OCI-LY1 (cell line): ENCODE measurements at regions not wholly inside any gene's neighbourhood (a gene's known extent, or its start where the extent isn't known, plus 50 kb on each side); places are given as distances from the start of the nearest gene placed in this dataset.

Source experiments
- H2AFZ ChIP-seq: fragments of 200-600 bp; sonication (generic), shearing (Covaris generic); 2 replicates; pipeline ENCODE4 v1.6.0; 2014; ENCODE audit warnings: antibody characterized with exemption, mild to moderate bottlenecking, low read length
- H3F3A ChIP-seq: fragments of 200-600 bp; sonication (generic), shearing (Covaris generic); 2 replicates; pipeline ENCODE4 v1.6.0; 2014; ENCODE audit warnings: mild to moderate bottlenecking, antibody characterized with exemption, low read length, moderate library complexity; ENCODE audit not compliant: insufficient read depth
- H3K27ac ChIP-seq: fragments of 200-600 bp; sonication (generic); 2 replicates; pipeline ENCODE4 v1.5.1; 2014; ENCODE audit warnings: low read length, mixed run types, mild to moderate bottlenecking, low read depth; ENCODE audit not compliant: poor library complexity, severe bottlenecking
- H3K27me3 ChIP-seq: fragments of 200-600 bp; sonication (generic); 2 replicates; pipeline ENCODE4 v1.6.0; 2014; ENCODE audit warnings: antibody characterized with exemption, mild to moderate bottlenecking, low read length, moderate library complexity; ENCODE audit not compliant: insufficient read depth
- H3K36me3 ChIP-seq: fragments of 200-600 bp; sonication (generic); 2 replicates; pipeline ENCODE4 v1.6.1; 2014; ENCODE audit warnings: mild to moderate bottlenecking, antibody characterized with exemption, low read length, moderate library complexity, mixed read lengths; ENCODE audit not compliant: insufficient read depth
- H3K4me1 ChIP-seq: fragments of 200-600 bp; sonication (generic); 2 replicates; pipeline ENCODE4 v1.5.1; 2014; ENCODE audit warnings: mild to moderate bottlenecking, low read length, moderate library complexity; ENCODE audit not compliant: insufficient read depth, severe bottlenecking
- H3K4me2 ChIP-seq: fragments of 200-600 bp; sonication (generic), shearing (Covaris generic); 2 replicates; pipeline ENCODE4 v1.6.1; 2014; ENCODE audit warnings: low read length
- H3K4me3 ChIP-seq: fragments of 200-600 bp; sonication (generic); 2 replicates; pipeline ENCODE4 v1.5.1; 2014; ENCODE audit warnings: low read length, low read depth, mild to moderate bottlenecking, mixed read lengths; ENCODE audit not compliant: poor library complexity, severe bottlenecking
- H3K79me2 ChIP-seq: fragments of 200-600 bp; shearing (Covaris generic); 2 replicates; pipeline ENCODE4 v1.6.1; 2016; ENCODE audit warnings: mixed run types, low read length, mixed read lengths; ENCODE audit not compliant: insufficient read depth
- H3K9ac ChIP-seq: fragments of 200-600 bp; sonication (generic), shearing (Covaris generic); 2 replicates; pipeline ENCODE4 v1.6.1; 2014; ENCODE audit warnings: mild to moderate bottlenecking, low read length, mixed read lengths
- H3K9me2 ChIP-seq: fragments of 200-600 bp; sonication (generic), shearing (Covaris generic); 2 replicates; pipeline ENCODE4 v1.6.1; 2014; ENCODE audit warnings: low read depth, mild to moderate bottlenecking, low read length, mixed read lengths
- H3K9me3 ChIP-seq: fragments of 200-600 bp; shearing (Covaris generic); 2 replicates; pipeline ENCODE4 v1.6.1; 2014; ENCODE audit warnings: low read length, mixed read lengths
- H4K20me1 ChIP-seq: fragments of 200-600 bp; sonication (generic), shearing (Covaris generic); 2 replicates; pipeline ENCODE4 v1.6.0; 2016; ENCODE audit warnings: mild to moderate bottlenecking, low read length; ENCODE audit not compliant: insufficient read depth
- EZH2 ChIP-seq: fragments of 200-600 bp; sonication (generic), shearing (Covaris generic); IDR thresholded peaks from 2 replicates; pipeline ENCODE4 v1.8.0; 2017; ENCODE audit warnings: borderline replicate concordance, mixed run types, mild to moderate bottlenecking, antibody characterized with exemption, low read length, moderate library complexity, mixed read lengths
- TF ChIP-seq, protein P1 (sequence below): fragments of 200-600 bp; sonication (generic), shearing (Covaris generic); IDR thresholded peaks from 2 replicates; pipeline ENCODE4 v1.5.1; 2017; ENCODE audit warnings: mild to moderate bottlenecking, antibody characterized with exemption, low read length, moderate library complexity, mixed read lengths

DNA sequence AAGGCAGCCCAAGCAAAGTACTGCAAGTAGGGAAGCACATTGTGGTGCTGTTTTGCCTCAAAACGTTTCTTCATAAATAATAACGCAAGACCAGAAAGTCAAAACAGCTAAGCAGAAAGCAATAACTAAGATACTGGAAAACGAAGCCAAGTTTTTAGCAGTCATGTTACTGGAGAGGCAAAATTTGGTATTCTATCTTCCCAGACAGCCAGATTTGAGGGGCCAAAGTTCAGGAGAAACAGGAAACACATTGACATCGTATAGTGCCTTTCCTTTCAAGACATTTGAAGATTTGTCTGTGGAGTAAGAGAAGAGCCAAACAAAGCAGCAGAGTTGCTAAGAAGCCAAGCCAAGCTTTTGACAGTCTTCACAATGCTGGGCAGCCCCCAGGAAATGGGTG lies 843.6 kb upstream of the NECTIN3 start:
- H3K36me3 ChIP-seq: no peaks in the 10 kb centered on the region
- H3K9me2 ChIP-seq: no peaks in the 10 kb centered on the region
- H2AFZ ChIP-seq: no peak overlapping the region
- no peak overlapping the region for H3K27ac ChIP-seq
- no peak overlapping the region for H3K9ac ChIP-seq
- no peaks in the 10 kb centered on the region for H3K9me3 ChIP-seq
- no peaks in the 10 kb centered on the region for H4K20me1 ChIP-seq
- H3F3A ChIP-seq: no peaks in the 10 kb centered on the region
- no peak overlapping the region for H3K4me3 ChIP-seq
- TF ChIP-seq, protein P1, sequence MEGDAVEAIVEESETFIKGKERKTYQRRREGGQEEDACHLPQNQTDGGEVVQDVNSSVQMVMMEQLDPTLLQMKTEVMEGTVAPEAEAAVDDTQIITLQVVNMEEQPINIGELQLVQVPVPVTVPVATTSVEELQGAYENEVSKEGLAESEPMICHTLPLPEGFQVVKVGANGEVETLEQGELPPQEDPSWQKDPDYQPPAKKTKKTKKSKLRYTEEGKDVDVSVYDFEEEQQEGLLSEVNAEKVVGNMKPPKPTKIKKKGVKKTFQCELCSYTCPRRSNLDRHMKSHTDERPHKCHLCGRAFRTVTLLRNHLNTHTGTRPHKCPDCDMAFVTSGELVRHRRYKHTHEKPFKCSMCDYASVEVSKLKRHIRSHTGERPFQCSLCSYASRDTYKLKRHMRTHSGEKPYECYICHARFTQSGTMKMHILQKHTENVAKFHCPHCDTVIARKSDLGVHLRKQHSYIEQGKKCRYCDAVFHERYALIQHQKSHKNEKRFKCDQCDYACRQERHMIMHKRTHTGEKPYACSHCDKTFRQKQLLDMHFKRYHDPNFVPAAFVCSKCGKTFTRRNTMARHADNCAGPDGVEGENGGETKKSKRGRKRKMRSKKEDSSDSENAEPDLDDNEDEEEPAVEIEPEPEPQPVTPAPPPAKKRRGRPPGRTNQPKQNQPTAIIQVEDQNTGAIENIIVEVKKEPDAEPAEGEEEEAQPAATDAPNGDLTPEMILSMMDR: no peak
- TF ChIP-seq EZH2: no peak
- H3K27me3 ChIP-seq: no peaks in the 10 kb centered on the region
- no peaks in the 10 kb centered on the region for H3K4me1 ChIP-seq
- H3K79me2 ChIP-seq: no peaks in the 10 kb centered on the region
- no peak overlapping the region for H3K4me2 ChIP-seq

DNA sequence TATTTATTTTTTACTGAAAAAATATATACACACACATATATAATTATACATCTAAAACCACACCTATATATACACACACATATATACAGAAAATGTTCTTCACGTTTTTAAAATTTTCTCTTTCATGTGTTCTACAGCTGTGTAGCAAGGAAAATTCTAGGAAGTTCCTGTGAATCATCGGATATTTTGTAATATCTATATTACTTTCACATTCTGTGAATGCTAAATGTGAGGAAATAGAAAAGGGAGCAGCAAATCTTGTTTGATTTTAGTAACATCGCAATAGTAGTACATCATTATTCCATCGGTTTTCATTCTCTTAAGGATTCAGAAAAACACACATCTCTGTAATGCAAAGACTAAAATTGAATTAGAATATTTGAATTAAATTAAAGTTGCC lies 836.8 kb upstream of the NECTIN3 start:
- Histone ChIP-seq H3K4me3 (no peak overlapping the region), H3F3A (no peaks in the 10 kb centered on the region), H3K27me3 (no peaks in the 10 kb centered on the region), H4K20me1 (no peaks in the 10 kb centered on the region), H3K9ac (no peak overlapping the region), H3K4me1 (no peaks in the 10 kb centered on the region), H3K27ac (no peak overlapping the region), H3K79me2 (no peaks in the 10 kb centered on the region), H3K36me3 (no peaks in the 10 kb centered on the region), H3K9me3 (no peaks in the 10 kb centered on the region), H3K9me2 (no peaks in the 10 kb centered on the region), H3K4me2 (no peak overlapping the region), H2AFZ (no peak overlapping the region)
- TF ChIP-seq, protein P1: no peak
- no peak for TF ChIP-seq EZH2

DNA sequence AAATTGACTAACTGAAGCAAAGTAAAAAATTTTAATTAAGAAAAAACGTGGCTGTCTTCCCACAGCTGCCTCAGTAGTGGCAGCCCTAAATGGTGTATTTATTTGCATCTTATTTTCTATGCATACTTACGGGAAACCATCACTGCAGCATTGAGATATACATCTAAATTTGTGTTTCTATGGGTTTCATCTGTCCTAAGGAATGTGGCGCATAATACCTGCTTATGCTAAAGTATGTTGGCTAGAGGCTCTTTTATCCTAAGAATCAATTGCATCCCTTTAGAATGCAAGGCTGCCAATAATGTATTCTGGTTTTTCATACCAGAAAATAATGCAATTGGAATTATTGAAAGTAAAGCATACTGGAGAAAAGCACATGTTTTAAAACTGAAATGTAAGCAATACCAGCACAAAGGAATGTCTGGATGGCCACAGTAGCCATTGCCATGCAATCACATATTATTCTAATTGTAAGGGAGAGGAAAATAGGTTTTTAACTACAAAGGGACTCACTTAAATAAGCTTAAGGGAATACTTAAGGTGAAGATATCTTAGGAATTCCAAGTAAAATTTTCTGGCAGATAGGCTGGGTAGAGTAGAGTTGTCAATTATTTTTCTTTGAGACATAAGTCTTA lies 834.5 kb upstream of the NECTIN3 start:
- H3K27me3 ChIP-seq: no peaks in the 10 kb centered on the region
- H3K4me1 ChIP-seq: no peaks in the 10 kb centered on the region
- H3K79me2 ChIP-seq: no peaks in the 10 kb centered on the region
- no peaks in the 10 kb centered on the region for H4K20me1 ChIP-seq
- H3K9me3 ChIP-seq: no peaks in the 10 kb centered on the region
- no peak overlapping the region for H3K9ac ChIP-seq
- TF ChIP-seq, protein P1: no peak
- TF ChIP-seq EZH2: no peak
- H3K27ac ChIP-seq: no peak overlapping the region
- H3K4me2 ChIP-seq: no peak overlapping the region
- H3K4me3 ChIP-seq: no peak overlapping the region
- H2AFZ ChIP-seq: no peak overlapping the region
- no peaks in the 10 kb centered on the region for H3K9me2 ChIP-seq
- H3K36me3 ChIP-seq: no peaks in the 10 kb centered on the region
- H3F3A ChIP-seq: no peaks in the 10 kb centered on the region
